Spleen (tissue), 7 donors: ENCODE measurements at regions not wholly inside any gene's neighbourhood (a gene's known extent, or its start where the extent isn't known, plus 50 kb on each side); places are given as distances from the start of the nearest gene placed in this dataset.

Experiments used
- CTCF ChIP-seq, 11 experiments: fragments of 200-600 bp in 7 of 11; fragments of 450-650 bp in 4 of 11; sonication (generic) in 4 of 11; IDR thresholded peaks in 8 of 11; conservative IDR thresholded peaks in 3 of 11; 1 replicate in 7 of 11; 2 replicates in 4 of 11; pipeline versions ENCODE4 v1.4.0 to v1.8.0; 2016 to 2021; ENCODE audit warnings: antibody characterized with exemption in 11 of 11, inconsistent platforms in 4 of 11, mild to moderate bottlenecking in 1 of 11
- POLR2A ChIP-seq, 3 donors: fragments of 450-650 bp; IDR thresholded peaks; one replicate each; pipeline ENCODE4 v1.5.1; 2017; ENCODE audit warnings: antibody characterized with exemption in 3 of 3, mild to moderate bottlenecking in 1 of 3
- donor health status: DM: no; HTN: no; CAD: no; lungs with moderate emphysema.
- donor health status: DM: no; HTN: no; CAD: no.
- donor health status: DM: no; HTN: no; CAD: no.

GRCh38 chr2:175282300-175282699 is 100.8 kb upstream of the ATP5MC3 start:
- TF ChIP-seq POLR2A (IDR thresholded peaks at IDR 0.05): no peak
- peak in 10 of 11 experiments; percentile 12 to 65 (median 44) for TF ChIP-seq CTCF (IDR thresholded peaks at IDR 0.05 in 8 of 11, conservative IDR thresholded peaks at IDR 0.05 in 3 of 11)
